IMR-90 (cell line): ENCODE measurements at regions not wholly inside any gene's neighbourhood (a gene's known extent, or its start where the extent isn't known, plus 50 kb on each side); places are given as distances from the start of the nearest gene placed in this dataset.

Experiments used
- ATAC-seq: fragments of 200-7000 bp; cut with Tn5 transposase; 2 replicates; pipeline ENCODE4 v1.9.1; 2020; ENCODE audit warnings: low read depth, mild to moderate bottlenecking, moderate library complexity
- BruUV-seq: library from RNA; stranded (reverse); fragments of 400-500 nt; replicated peaks from 2 replicates; lab custom pipeline; 2021; lab: Mats Ljungman, UMichigan
- CTCF ChIA-PET: fragments of 300-600 bp; formaldehyde crosslinking; extraction: SDS; loops from one replicate; lab custom pipeline; 2021; ENCODE audit warnings: antibody characterized with exemption; lab: Yijun Ruan, JAX
- POLR2A ChIA-PET: fragments of 300-600 bp; sonication (Branson Sonifier 250); formaldehyde crosslinking; loops from one replicate; lab custom pipeline; 2022; ENCODE audit warnings: antibody characterized with exemption; ENCODE audit not compliant: unreplicated experiment; lab: Charles Lee
- DNase-seq: peaks from one replicate; pipeline ENCODE4 v3.0.0; 2013
- H2AFZ ChIP-seq: replicated peaks from 2 replicates; pipeline ENCODE3; 2013; ENCODE audit warnings: low read length, mild to moderate bottlenecking; ENCODE audit not compliant: poor library complexity
- H2AK5ac ChIP-seq: 2 replicates; pipeline ENCODE4 v1.6.1; 2013; ENCODE audit warnings: low read depth, low read length, inconsistent platforms
- H2AK9ac ChIP-seq: replicated peaks from 2 replicates; pipeline ENCODE3; 2013; ENCODE audit warnings: mild to moderate bottlenecking, low read depth, low read length, moderate library complexity; ENCODE audit not compliant: poor library complexity
- H2BK120ac ChIP-seq: 2 replicates; pipeline ENCODE4 v1.6.1; 2013; ENCODE audit warnings: low read depth, low read length, inconsistent platforms
- H2BK15ac ChIP-seq: 3 replicates; pipeline ENCODE4 v1.6.1; 2013; ENCODE audit warnings: low read depth, low read length, inconsistent platforms
- H2BK20ac ChIP-seq: 2 replicates; pipeline ENCODE4 v1.6.1; 2013; ENCODE audit warnings: low read depth, mild to moderate bottlenecking, inconsistent platforms, low read length, moderate library complexity
- H2BK5ac ChIP-seq: 2 replicates; pipeline ENCODE4 v1.6.1; 2013; ENCODE audit warnings: mild to moderate bottlenecking, low read depth, low read length, inconsistent platforms; ENCODE audit not compliant: poor library complexity, severe bottlenecking
- H3K14ac ChIP-seq: replicated peaks from 2 replicates; pipeline ENCODE4 v1.6.1; 2013; ENCODE audit warnings: low read depth, low read length, inconsistent platforms
- H3K18ac ChIP-seq: 2 replicates; pipeline ENCODE4 v1.6.1; 2013; ENCODE audit warnings: low read depth, low read length, control low read depth
- H3K23ac ChIP-seq: 2 replicates; pipeline ENCODE4 v1.6.1; 2013; ENCODE audit warnings: low read depth, low read length, inconsistent platforms
- H3K27ac ChIP-seq: 2 replicates; pipeline ENCODE4 v1.5.1; 2013; ENCODE audit warnings: mild to moderate bottlenecking, control low read depth, low read length; ENCODE audit not compliant: insufficient read depth
- H3K27me3 ChIP-seq: 2 replicates; pipeline ENCODE4 v1.6.1; 2013; ENCODE audit warnings: low read length; ENCODE audit not compliant: control insufficient read depth, insufficient read depth
- H3K36me3 ChIP-seq: 2 replicates; pipeline ENCODE4 v1.6.1; 2013; ENCODE audit warnings: low read length, mixed read lengths; ENCODE audit not compliant: control insufficient read depth, insufficient read depth
- H3K4ac ChIP-seq: 2 replicates; pipeline ENCODE4 v1.6.1; 2013; ENCODE audit warnings: low read depth, low read length, inconsistent platforms
- H3K4me1 ChIP-seq: 2 replicates; pipeline ENCODE4 v1.6.1; 2013; ENCODE audit warnings: low read length, mixed read lengths; ENCODE audit not compliant: control insufficient read depth, insufficient read depth
- H3K4me2 ChIP-seq: 2 replicates; pipeline ENCODE4 v1.6.1; 2013; ENCODE audit warnings: low read depth, mild to moderate bottlenecking, control low read depth, low read length, moderate library complexity
- H3K4me3 ChIP-seq: 2 replicates; pipeline ENCODE4 v1.5.1; 2013; ENCODE audit warnings: low read depth, mild to moderate bottlenecking, control low read depth, low read length, moderate library complexity; ENCODE audit not compliant: insufficient read depth
- H3K56ac ChIP-seq: 2 replicates; pipeline ENCODE4 v1.6.1; 2013; ENCODE audit warnings: low read length, inconsistent platforms; ENCODE audit not compliant: insufficient read depth; ENCODE audit errors: extremely low read depth
- H3K79me1 ChIP-seq, 2 experiments: 2 replicates each; pipeline ENCODE4 v1.6.1; 2013; ENCODE audit warnings: low read length in 2 of 2, inconsistent platforms in 1 of 2, low read depth in 1 of 2
- H3K9ac ChIP-seq: 2 replicates; pipeline ENCODE4 v1.6.1; 2013; ENCODE audit warnings: low read depth, low read length, control low read depth
- H3K9me1 ChIP-seq: 2 replicates; pipeline ENCODE4 v1.6.1; 2013; ENCODE audit warnings: low read length, inconsistent platforms; ENCODE audit not compliant: insufficient read depth
- H3K9me3 ChIP-seq: 2 replicates; pipeline ENCODE4 v1.6.1; 2013; ENCODE audit warnings: low read length; ENCODE audit not compliant: control insufficient read depth, insufficient read depth
- H4K20me1 ChIP-seq: 2 replicates; pipeline ENCODE4 v1.6.1; 2013; ENCODE audit warnings: low read length, inconsistent platforms; ENCODE audit not compliant: insufficient read depth
- H4K5ac ChIP-seq: 2 replicates; pipeline ENCODE4 v1.6.1; 2013; ENCODE audit warnings: mild to moderate bottlenecking, low read depth, low read length, control low read depth
- H4K8ac ChIP-seq, 2 experiments: 2 replicates each; pipeline ENCODE4 v1.6.1; 2013; ENCODE audit warnings: low read depth in 2 of 2, low read length in 2 of 2, control low read depth in 1 of 2, inconsistent platforms in 1 of 2
- H4K91ac ChIP-seq: 2 replicates; pipeline ENCODE4 v1.6.1; 2013; ENCODE audit warnings: low read depth, low read length, inconsistent platforms; ENCODE audit not compliant: insufficient read depth
- BHLHE40 ChIP-seq: fragments of 150-350 bp; IDR thresholded peaks from 2 replicates; pipeline ENCODE4 v1.6.1; 2016; ENCODE audit warnings: mild to moderate bottlenecking, low read depth, low read length
- CEBPB ChIP-seq: IDR thresholded peaks from 2 replicates; pipeline ENCODE4 v1.6.1; 2012; ENCODE audit warnings: low read depth, low read length, improper control_type of control experiment
- CHD1 ChIP-seq: IDR thresholded peaks from 2 replicates; pipeline ENCODE4 v1.6.1; 2012; ENCODE audit warnings: low read depth, low read length, improper control_type of control experiment
- FOS ChIP-seq: fragments of 150-350 bp; IDR thresholded peaks from 2 replicates; pipeline ENCODE4 v1.6.1; 2016; ENCODE audit warnings: low read depth, low read length
- MAZ ChIP-seq: IDR thresholded peaks from 2 replicates; pipeline ENCODE4 v1.6.1; 2012; ENCODE audit warnings: low read depth, mild to moderate bottlenecking, low read length, improper control_type of control experiment, moderate library complexity, borderline replicate concordance
- MXI1 ChIP-seq: IDR thresholded peaks from 2 replicates; pipeline ENCODE4 v1.6.1; 2012; ENCODE audit warnings: low read depth, mild to moderate bottlenecking, low read length, moderate library complexity, borderline replicate concordance
- NFE2L2 ChIP-seq: fragments of 150-350 bp; IDR thresholded peaks from 2 replicates; pipeline ENCODE4 v1.6.1; 2016; ENCODE audit warnings: low read depth, mild to moderate bottlenecking, low read length
- POLR2A ChIP-seq: IDR thresholded peaks from 2 replicates; pipeline ENCODE4 v1.6.1; 2012; ENCODE audit warnings: mild to moderate bottlenecking, low read depth, low read length
- RAD21 ChIP-seq: IDR thresholded peaks from 2 replicates; pipeline ENCODE4 v1.6.1; 2012; ENCODE audit warnings: low read length, improper control_type of control experiment
- RCOR1 ChIP-seq: IDR thresholded peaks from 2 replicates; pipeline ENCODE4 v1.6.1; 2012; ENCODE audit warnings: mild to moderate bottlenecking, low read length, improper control_type of control experiment; ENCODE audit not compliant: insufficient replicate concordance
- SMC3 ChIP-seq: fragments of 150-350 bp; IDR thresholded peaks from 2 replicates; pipeline ENCODE4 v1.6.1; 2016; ENCODE audit warnings: low read depth, mild to moderate bottlenecking, antibody characterized with exemption, low read length, moderate library complexity
- WGBS, 2 experiments: methylation state at CpG; one replicate each; pipeline versions ENCODE4 v1.1.5 to v1.1.7; 2013; ENCODE audit warnings: missing lambda C conversion rate in 2 of 2; ENCODE audit not compliant: insufficient read length in 1 of 2; ENCODE audit errors: extremely low coverage in 2 of 2; 5-methylcytosine and 5-hydroxymethylcytosine counted together
- dilution Hi-C: fragments of 300-500 bp; cut with HindIII; formaldehyde crosslinking; loops from one replicate; pipeline ENCODE4 v1.14.3; 2018; ENCODE audit warnings: low sequenced_read_pairs; ENCODE audit not compliant: unreplicated experiment
- in situ Hi-C: fragments of 300-500 bp; cut with MboI; formaldehyde crosslinking; loops from 3 replicates; pipeline ENCODE4 v1.14.3; 2019; ENCODE audit warnings: low sequenced_read_pairs, inconsistent platforms, mixed read lengths
- intact Hi-C: fragments of 100-400 bp; cut with micrococcal nuclease; formaldehyde crosslinking; loops from 2 replicates; pipeline ENCODE4 v1.10.0; 2022
- TF ChIP-seq, protein P1 (sequence below): fragments of 150-350 bp; IDR thresholded peaks from 2 replicates; pipeline ENCODE4 v1.6.1; 2016; ENCODE audit warnings: low read depth, mild to moderate bottlenecking, low read length, moderate library complexity, borderline replicate concordance
- TF ChIP-seq, protein P2 (sequence below): conservative IDR thresholded peaks from 2 replicates; pipeline ENCODE4 v1.5.1; 2012; ENCODE audit warnings: mild to moderate bottlenecking, low read depth, low read length, improper control_type of control experiment

DNA sequence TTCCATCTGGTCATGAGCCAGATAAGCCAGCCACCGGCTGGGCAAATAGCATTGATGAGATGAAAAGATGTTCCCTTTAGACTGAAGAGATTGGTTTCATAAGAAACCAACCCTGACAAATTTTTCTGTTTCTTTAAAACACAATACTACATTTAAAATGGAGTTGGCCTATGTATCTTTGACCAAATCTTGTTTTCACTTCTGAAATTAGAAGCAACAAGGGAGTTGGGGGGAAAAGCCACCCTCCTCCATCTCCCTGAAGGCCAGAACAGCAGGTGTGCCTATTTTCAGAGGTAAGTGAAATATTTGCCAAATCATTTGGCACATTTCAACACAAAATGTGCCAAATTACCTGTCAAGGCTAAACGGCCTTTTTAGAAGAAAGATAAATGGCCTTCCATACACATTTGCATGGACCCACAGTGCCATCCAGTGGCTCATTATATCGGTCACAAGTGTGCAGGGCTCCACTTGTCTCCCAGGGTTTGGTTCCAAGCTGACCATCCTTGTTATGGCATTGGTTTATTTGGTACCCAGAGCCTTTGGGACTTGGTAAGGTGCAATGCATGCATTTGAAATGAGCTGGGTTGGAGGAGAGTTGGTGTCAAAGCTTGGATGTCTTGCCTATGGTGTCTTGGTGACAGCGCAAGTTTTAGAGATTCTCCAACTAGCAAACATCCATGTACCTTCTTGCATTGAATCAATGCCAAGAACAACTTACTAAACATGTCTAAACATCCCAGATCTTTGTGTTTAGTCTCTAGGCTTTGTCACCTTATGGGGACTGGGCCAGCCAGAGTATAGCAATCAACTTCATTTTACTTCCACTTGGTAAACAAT lies 372.0 kb upstream of the KIF2A start:
- H3K36me3 ChIP-seq: no peaks in the 10 kb centered on the region
- H4K8ac ChIP-seq: no peak overlapping the region
- peak overlapping the region; percentile 64; the same call in 1 of the 2 replicates for H3K4me2 ChIP-seq
- no TSS peak for BruUV-seq
- intact Hi-C loops: loop anchor here (1.0 to 5.0 kb wide), 3 partner anchors 602 to 1257 kb away; partner anchors contain the start of gene ZSWIM6
- WGBS, 2 experiments: 0% methylated on average over 1 of the region's 4 CpGs; no CpG with 5 or more reads in 1 of the 2 experiments
- DNase-seq: peak; percentile 29
- H3K18ac ChIP-seq: no peak overlapping the region
- no peak overlapping the region for H3K23ac ChIP-seq
- no peaks in the 10 kb centered on the region for H3K9me1 ChIP-seq
- H2AK9ac ChIP-seq: no peak overlapping the region
- in situ Hi-C loops: loop anchor here (25.0 kb wide), 1 partner anchor 972 kb away; no protein-coding TSS in a partner anchor
- no peaks in the 10 kb centered on the region for H3K27me3 ChIP-seq
- ChIA-PET CTCF (interaction anchor here (0.6 to 1.0 kb wide), 3 partner anchors 11 to 878 kb away, joined by 3 to 4 read pairs (median 3); no protein-coding TSS in a partner anchor), POLR2A (interaction anchor here (0.6 kb wide), 1 partner anchor 1265 kb away, joined by 3 read pairs; no protein-coding TSS in a partner anchor)
- no peak overlapping the region for H4K91ac ChIP-seq
- no peaks in the 10 kb centered on the region for H3K9me3 ChIP-seq
- H3K4me3 ChIP-seq: no peak overlapping the region
- no peak overlapping the region for H3K27ac ChIP-seq
- no peak overlapping the region for H2BK15ac ChIP-seq
- TF ChIP-seq, protein P1, sequence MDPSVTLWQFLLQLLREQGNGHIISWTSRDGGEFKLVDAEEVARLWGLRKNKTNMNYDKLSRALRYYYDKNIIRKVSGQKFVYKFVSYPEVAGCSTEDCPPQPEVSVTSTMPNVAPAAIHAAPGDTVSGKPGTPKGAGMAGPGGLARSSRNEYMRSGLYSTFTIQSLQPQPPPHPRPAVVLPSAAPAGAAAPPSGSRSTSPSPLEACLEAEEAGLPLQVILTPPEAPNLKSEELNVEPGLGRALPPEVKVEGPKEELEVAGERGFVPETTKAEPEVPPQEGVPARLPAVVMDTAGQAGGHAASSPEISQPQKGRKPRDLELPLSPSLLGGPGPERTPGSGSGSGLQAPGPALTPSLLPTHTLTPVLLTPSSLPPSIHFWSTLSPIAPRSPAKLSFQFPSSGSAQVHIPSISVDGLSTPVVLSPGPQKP: no peak
- TF ChIP-seq, protein P2, sequence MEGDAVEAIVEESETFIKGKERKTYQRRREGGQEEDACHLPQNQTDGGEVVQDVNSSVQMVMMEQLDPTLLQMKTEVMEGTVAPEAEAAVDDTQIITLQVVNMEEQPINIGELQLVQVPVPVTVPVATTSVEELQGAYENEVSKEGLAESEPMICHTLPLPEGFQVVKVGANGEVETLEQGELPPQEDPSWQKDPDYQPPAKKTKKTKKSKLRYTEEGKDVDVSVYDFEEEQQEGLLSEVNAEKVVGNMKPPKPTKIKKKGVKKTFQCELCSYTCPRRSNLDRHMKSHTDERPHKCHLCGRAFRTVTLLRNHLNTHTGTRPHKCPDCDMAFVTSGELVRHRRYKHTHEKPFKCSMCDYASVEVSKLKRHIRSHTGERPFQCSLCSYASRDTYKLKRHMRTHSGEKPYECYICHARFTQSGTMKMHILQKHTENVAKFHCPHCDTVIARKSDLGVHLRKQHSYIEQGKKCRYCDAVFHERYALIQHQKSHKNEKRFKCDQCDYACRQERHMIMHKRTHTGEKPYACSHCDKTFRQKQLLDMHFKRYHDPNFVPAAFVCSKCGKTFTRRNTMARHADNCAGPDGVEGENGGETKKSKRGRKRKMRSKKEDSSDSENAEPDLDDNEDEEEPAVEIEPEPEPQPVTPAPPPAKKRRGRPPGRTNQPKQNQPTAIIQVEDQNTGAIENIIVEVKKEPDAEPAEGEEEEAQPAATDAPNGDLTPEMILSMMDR: peak; percentile 52
- no peak for TF ChIP-seq CEBPB
- TF ChIP-seq MAZ: no peak
- no peak for TF ChIP-seq POLR2A
- no peak for TF ChIP-seq FOS
- TF ChIP-seq CHD1: no peak
- no peak for TF ChIP-seq MXI1
- no peak for TF ChIP-seq BHLHE40
- TF ChIP-seq SMC3: peak; percentile 32; the same call in 1 of the 2 replicates
- peak; percentile 62 for TF ChIP-seq RAD21
- TF ChIP-seq RCOR1: no peak
- no peak for TF ChIP-seq NFE2L2
- H3K14ac ChIP-seq: no peak overlapping the region
- H3K79me1 ChIP-seq: no peaks in the 10 kb centered on the region
- H2BK120ac ChIP-seq: no peak overlapping the region
- H4K5ac ChIP-seq: no peak overlapping the region
- dilution Hi-C loops: no loop called here
- H2BK5ac ChIP-seq: no peak overlapping the region
- no peak overlapping the region for H2AK5ac ChIP-seq
- H2AFZ ChIP-seq: no peak overlapping the region
- no peaks in the 10 kb centered on the region for H4K20me1 ChIP-seq
- peak; percentile 57; the same call in 1 of the 2 replicates for ATAC-seq
- no peak overlapping the region for H3K4ac ChIP-seq
- H3K56ac ChIP-seq: no peak overlapping the region
- no peak overlapping the region for H3K9ac ChIP-seq
- no peak overlapping the region for H2BK20ac ChIP-seq
- H3K4me1 ChIP-seq: no peaks in the 10 kb centered on the region
